ENCODE measurements at regions not wholly inside any gene's neighbourhood (a gene's known extent, or its start where the extent isn't known, plus 50 kb on each side); places are given as distances from the start of the nearest gene placed in this dataset.

GRCh38 chr2:217680381-217680780 lies 322.4 kb downstream of the TNS1 start:
- TF ChIP-seq CTCF (IDR thresholded peaks at IDR 0.05; ENCODE audit: low read depth, low read length, poor library complexity, severe bottlenecking) (no peak), EZH2phosphoT487 (IDR thresholded peaks at IDR 0.05; ENCODE audit: borderline replicate concordance, low read length) (no peak)

Measured in DOHH2 (cell line).